Hippocampal formation (tissue), 2 donors: ENCODE measurements at regions not wholly inside any gene's neighbourhood (a gene's known extent, or its start where the extent isn't known, plus 50 kb on each side); places are given as distances from the start of the nearest gene placed in this dataset.
"Not testable (repeated sequence)": the region's sequence is repeated elsewhere in the genome, so short reads cannot be mapped to it uniquely, and the experiment has no call there.

Experiments used
- DNase-seq, 2 donors: peaks; one replicate each; lab custom pipeline; 2025; lab: John Stamatoyannopoulos, UW

DNA sequence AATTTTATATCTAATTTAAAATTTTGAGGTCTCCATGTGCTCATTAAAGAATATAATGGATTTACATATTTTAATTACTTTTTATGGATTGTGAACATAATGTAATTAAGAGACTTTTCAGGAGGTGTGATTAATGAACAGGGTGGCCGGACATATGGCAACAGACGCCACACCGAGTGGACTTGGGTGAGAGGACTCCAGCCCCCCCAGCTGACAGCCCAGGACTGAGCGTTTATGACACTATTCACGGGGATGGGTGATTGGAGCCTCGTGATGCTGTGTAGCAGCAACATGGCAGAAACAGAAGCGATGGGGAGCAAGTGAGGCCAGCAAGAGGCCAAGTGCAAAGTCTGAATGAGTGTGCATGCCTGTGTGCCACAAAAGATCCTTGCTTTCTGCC lies 1176.9 kb downstream of the TYW1 start:
- DNase-seq: no peak

DNA sequence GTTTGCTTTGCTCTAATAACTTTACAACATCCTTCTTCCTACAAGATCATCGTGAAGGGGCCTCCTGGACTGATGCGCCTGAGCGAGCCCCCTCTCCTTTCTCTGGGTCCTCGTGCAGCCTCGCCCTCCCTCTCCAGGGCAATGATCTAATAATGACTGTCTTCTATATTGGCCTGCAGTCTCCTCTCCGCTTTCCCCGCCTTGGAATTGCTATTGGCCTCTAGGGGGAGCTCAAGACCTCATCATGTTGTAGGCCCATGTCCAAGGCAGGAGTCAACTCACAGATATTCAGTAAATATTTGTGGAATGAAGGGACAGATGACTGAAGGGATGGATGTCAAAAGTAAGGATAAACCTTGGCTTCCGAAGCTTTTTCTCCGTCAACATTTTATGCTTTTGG lies 1180.3 kb downstream of the TYW1 start:
- DNase-seq: peak in 1 of 2 donors; percentile 13

DNA sequence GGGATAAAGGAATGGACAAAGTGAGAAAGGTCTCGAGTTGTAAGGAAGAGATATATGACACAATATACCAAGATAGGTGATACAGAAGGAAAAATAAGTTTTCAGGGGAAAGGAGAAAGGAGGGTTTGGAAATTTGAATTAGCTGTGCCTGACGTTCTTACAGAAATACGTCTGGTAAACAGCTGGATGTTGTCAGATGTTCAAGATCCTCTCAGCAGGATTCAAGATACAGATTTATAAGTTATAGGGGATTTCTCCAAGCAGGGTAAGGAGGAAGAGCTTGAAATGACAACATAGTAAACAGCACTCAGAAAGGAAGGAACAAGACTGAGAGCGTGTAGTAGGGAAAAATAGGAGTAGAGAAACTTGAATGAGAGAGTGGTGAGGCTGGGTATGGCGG lies 1184.1 kb downstream of the TYW1 start:
- no peak for DNase-seq

DNA sequence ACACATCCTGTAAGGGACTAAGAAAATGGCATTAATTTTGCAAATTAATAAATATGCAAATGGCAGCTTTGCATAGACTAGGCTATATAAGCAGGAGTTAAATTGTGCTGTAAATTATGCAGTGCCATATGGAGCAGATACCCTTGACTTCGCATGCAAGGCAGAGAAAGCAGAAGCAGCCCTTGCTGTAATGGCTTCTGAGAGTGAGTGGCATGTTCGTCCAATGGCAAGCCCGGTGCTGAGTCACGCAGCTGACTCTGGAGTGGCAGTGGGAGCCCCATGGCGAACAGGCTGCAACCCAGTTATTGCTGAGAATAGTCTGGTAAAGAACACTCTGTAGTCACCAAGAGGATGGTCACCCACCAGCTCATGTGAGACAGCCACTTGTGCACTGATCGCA lies 1186.5 kb downstream of the TYW1 start:
- DNase-seq: no peak

DNA sequence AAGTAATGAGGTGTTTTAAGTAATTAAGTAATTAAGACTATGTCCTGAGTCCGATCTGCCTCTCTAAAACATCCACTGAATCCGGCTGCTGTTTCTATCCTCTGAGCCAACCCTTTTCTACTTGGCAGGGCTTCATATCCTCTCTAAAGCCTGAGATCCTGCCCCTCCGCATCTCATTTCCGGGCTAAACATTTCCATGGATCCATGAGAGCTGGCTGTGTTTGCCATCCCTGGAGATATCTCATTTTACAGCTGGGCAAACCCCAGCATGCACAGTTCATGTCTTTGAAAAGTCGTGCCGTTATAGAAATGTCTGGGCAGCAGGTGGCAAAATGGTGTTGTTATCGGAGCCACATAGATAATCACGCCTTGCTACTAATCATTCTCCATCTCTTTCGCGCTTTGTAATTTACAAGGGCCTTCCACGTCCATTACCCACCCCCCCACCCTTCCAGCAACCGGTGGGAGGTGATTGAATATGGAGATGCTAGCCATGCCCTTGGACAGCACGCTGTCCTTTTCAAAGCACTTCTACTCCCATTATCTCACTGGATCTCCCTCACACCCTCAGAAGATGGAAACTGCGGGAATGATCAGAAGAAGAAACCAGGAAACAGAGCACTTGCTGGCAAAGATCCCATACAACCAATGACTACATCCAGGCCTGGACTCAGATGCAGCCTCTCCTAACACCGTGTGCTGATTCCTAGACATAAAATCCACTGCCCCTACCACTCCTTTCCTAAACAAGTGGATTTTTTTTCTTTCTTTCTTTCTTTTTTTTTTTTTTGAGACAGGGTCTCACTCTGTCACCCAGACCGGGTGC lies 1189.2 kb downstream of the TYW1 start:
- no peak for DNase-seq

DNA sequence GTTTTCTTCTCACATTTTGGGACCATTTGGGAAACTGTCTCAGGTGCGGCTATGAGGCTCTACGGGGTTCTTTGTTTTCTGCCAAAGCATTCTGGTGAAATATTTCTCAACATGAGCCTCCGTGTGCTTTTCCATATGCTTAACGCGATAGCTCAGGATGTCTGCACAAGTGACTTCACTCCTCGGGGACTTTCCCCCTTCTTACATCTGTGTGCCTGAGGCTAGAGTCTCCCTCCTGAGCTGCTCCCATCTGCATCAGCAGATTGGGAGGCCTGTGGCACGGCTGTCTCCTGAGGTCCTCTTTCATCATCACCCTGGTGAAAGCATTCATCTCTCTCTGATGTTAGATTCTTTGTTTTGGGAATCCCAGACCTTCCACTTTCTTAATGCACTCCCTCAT lies 1190.9 kb downstream of the TYW1 start:
- DNase-seq: no peak

DNA sequence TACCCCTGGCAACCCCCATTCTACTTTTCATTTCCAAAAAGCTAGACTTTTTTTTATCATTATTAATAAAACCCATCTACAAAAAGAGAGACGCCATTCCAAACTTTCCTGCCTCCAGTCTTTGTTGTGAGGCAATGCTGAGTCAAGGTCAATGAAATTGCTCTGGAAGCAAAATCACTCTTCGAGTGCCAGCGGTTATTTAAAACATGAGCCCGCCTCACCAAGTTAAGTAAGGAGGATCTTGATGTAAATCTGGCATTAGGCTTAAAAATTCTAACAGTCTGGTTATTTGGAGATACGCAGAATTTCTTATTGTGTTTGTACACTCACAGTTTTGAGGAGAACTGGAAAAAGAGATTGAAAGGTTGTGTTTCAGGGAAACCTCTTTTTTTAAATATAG lies 1196.3 kb downstream of the TYW1 start:
- DNase-seq: no peak

DNA sequence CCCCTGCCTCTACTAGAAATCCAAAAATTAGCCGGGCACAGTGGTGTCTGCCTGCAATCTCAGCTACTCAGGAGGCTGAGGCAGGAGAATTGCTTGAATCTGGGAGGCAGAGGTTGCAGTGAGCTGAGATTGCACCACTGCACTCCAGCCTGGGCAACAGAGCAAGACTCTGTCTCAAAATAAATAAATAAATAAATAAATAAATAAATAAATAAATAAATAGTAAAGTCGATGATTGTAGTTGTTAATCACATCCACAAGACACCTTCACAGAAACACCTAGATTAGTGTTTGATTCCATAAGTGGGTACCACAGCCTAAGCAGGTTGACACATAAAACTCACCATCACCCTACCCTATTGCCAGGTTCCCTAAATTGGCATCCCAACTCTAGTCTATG lies 1199.0 kb downstream of the TYW1 start:
- not testable (repeated sequence) for DNase-seq

DNA sequence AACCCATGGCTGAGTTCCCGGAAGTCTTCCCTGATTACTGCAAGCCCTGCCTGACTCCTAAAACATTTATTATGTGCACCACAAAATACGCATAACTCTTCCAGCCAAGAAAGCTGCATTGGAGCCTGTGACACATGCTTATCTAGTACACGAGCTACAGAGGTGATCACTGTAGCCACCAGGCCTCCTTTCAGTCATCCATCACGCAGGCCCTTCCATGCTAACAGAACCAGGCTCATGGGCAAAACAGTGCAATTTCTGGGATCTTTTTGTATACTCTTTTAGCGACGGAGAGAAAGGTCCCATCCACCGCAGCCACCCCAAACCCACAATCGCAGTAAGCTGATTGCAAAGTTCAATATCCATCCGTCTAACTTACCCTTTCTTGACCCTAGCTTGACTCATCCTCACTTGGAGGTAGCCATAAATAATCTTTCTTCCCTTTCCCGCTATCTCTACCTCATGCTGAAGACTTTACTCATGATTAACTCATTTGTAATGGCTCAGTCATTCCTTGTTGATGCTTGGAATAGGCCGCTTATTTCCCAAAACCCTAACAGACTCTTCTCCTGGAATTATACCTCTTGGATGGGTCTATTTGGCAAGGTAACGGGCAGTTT lies 1203.5 kb downstream of the TYW1 start:
- DNase-seq: no peak

DNA sequence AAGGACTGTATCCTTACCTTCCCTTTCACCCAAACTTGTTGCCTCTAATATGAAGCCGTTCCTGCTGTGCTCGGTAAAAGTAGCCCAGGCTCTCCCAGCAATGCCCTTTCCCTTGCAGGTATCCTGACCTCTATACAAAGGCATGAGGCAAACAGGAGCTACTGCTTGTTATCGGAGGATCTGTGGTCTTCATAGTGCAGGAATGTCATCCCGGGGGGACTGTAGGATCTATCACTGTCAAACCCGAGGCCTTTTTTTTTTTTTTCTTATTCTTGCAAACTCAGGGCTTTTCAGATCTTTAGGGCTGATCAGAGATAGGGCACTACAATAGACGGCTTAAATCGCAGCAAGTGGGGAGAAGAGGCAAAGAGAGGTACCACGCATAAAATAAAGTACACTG lies 1206.6 kb downstream of the TYW1 start:
- DNase-seq: no peak

DNA sequence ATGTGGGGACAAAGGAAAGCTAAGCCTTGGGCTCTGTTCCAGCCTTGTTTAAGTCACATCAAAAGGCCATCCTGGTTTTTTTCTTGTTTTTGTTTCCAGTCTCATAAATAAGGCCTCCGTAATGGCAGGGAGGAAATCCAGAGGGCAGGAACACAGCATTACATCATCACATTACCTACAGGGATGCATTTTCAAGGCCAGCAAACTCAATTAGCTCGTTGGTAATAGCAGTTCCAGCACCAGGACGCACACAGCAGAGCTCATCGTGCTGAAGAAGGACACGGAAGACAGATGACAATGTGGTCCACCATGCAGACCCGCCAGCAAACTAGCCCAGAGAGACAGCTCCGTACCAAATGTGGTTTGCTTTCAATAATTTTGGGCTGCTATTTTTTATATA lies 1209.2 kb downstream of the TYW1 start:
- no peak for DNase-seq

DNA sequence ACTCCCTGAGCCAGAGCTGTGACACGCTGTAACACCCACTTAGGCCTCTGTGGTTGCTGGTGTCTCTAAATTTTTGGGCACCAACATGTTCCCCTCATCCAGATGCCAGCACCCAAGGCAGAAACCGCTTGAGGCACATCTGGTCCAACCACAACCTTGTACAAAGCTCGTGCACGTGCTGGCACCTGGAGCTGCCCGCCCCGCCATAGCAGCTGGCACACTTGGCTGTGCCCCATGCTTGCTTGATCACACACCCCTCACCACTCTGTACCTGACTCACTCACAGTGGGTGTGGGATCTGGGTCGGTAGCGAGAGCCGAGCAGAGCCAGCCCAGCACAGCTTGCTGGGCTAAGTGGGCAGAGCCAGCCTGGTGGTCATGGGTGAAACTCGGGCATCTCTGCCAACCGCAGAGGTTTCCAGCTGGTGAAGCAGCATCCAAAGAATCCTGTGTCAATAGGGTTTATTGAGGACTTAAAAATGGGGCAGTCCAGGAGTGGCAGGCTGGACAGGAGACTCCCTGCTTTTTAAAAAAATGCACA lies 1210.4 kb downstream of the TYW1 start:
- DNase-seq: no peak

DNA sequence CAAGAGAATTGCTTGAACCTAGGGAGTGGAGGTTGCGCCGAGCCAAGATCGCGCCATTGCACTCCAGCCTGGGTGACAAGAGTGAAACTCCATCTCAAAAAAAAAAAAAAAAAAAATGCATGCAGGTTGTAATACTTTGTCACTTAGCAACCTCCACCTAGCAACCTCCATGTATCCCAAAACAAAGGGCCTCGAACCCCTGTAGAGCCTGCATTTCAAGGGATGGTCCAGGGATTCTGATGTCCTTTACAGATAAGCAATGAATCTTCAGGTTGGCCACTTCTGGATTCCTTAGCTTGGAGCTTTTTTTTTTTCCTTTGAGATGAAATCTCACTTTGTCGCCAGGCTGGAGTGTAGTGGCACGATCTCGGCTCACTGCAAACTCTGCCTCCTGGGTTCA lies 1211.0 kb downstream of the TYW1 start:
- DNase-seq: no peak

DNA sequence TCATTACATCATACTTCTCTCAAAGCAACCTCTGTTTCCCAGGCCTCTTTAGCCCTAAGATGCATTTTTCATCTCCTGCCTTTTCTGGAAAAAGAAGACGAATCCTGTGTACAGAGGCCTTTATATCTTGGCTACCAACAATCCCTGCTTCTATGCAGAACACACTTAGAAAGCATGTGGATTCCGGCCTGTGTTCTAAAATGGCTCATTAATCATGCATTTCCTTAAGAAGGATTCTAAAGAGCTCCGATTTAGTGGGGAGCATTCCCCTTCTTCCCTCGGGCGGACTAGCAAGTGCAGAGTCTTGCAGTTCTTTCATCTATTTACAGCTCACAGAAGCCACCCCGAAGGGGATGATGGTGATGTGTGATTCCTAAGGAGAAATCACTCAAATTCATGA lies 1212.9 kb downstream of the TYW1 start:
- no peak for DNase-seq

DNA sequence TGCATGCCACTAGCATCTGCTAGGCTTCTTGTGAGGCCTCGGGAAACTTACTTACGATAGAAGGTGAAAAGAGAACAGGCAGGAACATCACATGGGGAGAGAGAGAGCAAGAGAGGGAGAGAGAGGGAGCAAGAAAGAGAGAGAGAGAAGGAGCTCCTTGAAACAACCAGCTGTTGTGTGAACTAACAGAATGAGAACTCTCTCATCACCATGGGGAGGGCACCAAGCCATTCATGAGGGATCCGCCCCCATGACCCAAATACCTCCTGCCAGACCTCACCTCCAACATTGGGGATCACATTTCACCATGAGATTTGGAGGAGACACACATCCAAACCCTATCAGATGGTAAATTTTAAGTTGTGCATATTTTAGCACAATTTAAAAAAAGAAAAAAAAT lies 1217.2 kb downstream of the TYW1 start:
- DNase-seq: no peak

DNA sequence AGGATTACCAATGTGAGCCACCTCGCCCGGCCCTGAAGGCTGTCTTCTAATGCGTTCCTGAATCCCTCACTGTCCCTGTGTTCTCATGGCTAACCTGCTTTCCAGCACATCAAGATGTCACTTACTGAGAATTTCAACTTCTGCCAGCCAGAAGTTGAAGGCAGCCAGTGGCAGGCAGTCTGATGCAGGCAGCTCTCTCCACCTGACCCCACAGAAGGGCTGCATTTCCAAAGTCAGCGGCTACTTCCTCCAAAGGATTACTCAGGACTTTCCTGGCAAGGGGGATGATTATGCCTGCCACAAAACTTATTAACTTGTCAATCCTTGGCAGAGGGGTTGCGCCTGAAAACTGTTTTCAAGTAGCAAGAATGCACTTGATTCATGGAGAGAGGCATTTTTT lies 1219.4 kb downstream of the TYW1 start:
- no peak for DNase-seq

DNA sequence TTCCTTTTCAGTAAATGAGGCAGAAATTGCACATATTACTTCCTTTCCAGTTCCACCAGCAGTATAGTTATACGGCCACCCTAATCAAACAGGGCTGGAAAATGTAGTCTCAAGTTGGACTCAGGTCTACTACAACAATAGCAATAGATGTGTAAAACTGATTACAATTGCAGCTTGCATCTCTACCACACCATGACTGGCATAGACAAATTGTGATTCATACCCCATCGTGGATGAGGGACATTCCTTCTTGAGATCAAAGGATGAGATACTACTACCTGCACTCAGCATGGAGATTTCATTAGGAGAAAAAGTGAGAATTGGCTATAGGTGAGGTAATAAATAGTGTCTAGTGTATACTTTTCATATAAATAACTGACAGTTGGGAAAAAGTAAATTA lies 1220.8 kb downstream of the TYW1 start:
- no peak for DNase-seq

DNA sequence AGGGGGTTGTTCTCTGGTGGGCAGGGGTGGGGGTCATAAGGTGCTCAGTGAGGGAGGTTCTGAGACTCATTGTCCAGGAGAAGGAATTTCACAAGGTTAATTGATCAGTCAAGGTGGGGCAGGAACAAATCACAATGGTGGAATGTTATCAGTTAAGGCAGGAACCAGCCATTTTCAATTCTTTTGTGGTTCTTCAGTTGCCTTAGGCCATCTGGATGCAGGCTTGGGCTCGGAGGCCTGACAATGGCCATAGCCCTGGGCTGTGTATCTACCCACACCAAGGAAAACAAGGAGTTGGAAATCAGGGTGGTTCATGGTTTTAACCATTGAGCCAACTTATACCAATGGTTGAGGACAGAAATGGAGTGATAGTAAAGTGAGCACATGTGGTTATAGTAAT lies 1221.8 kb downstream of the TYW1 start:
- DNase-seq: no peak

DNA sequence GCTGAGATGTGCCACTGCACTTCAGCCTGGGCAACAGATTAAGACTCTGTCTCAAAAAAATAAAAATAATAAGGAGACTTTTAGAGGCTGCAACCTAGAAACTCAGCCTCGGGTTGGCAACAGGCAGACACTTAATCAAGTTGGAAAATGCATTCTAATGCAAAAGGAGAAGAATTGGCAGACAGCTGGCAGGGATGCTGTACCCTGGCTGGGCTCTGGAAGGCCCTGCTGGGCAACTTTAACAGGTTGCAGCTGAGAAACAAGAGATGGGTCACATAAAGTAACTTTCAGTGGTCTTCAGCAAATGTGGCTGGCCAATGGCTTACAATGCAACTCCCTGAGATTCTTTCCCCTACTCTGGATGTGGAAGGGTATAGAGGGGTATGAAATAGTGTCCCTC lies 1225.7 kb downstream of the TYW1 start:
- no peak for DNase-seq

DNA sequence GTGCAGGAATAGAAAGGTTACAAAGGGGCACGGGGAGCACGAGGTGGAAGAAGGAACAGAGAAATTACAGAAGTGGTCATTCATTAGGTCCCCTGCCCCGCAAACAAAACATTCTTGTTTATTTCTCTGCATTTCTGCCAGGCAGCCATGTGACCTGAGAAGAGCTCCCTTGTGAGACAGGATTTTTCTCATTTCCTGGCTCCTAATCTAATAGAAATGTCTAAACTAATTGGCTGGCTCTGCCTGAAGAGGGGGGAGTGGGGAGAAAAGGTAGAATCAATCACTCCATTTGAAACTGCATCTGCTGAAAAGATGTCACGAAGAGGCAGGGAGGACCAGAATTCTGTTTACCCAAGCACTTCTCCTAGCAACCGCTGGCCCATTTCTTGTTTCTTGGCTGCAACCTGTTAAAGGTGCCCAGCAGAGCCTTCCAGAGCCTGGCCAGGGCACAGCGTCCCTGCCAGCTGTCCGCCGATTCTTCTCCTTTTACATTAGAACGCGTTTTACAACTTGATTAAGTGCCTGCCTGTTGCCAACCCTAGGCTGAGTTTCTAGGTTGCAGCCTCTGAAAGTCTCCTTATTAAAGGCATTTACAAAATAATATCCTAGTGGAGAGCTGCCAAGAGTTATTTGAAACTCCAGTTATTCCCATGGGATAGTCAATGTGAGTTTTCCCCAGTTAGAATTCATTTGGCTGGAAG lies 1227.6 kb downstream of the TYW1 start:
- DNase-seq: peak; percentile 46 to 55

DNA sequence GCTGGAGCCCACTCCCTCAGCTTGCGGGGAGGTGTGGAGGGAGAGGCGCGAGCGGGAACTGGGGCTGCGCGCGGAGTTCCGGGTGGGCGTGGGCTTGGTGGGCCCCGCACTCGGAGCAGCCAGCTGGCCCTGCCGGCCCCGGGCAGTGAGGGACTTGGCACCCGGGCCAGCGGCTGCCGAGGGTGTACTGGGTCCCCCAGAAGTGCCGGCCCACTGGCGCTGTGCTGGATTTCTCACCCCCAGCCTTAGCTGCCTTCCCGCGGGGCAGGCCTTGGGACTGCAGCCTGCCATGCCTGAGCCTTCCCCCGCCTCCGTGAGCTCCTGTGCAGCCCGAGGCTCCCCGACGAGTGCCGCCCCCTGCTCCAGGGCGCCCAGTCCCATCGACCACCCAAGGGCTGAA lies 1234.4 kb downstream of the TYW1 start:
- not testable (repeated sequence) for DNase-seq

DNA sequence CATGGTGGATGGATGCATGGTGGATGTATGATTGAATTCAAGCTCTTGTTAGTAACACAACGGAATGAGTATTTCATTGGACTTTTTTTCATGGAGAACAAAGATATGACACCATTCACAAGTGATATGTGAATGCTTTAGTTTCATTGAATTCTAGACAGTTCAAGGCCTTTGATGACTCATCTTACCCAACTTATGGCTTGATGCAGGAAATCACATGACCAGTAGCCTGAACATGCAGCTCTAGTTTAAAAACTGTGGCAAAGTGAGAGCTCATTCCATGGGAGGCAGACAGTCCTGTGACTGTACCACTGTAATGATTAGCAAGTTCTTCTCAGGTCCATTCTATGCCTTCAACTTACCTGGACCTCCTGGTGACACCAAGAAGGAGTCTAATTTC lies 1239.3 kb downstream of the TYW1 start:
- no peak for DNase-seq
